ENCODE measurements at regions not wholly inside any gene's neighbourhood (a gene's known extent, or its start where the extent isn't known, plus 50 kb on each side); places are given as distances from the start of the nearest gene placed in this dataset.

DNA sequence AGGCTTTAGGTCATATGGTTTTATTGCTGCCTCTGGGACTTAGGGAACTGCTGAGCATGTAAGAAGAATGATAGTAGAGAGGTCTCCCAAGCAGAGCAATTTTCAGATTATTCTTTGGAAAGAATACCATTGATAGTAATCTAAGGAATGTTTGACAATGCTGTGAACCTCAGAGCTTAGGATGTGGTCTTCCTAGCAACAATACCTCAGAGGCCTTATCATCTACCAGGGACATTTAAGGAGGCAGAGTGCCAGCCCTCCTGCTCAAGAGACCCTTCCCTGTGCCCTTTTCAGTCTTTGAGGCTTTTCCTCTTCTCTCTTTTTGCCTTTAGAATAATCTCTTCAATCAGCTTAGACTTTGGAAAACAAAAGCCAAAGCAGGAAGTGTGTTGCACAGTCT, 272.1 kb downstream of the OXSM start:
- TF ChIP-seq TAF1 (IDR thresholded peaks at IDR 0.05; ENCODE audit: low read depth, low read length) (no peak), POLR2A (IDR thresholded peaks at IDR 0.05; ENCODE audit: low read depth, low read length) (no peak), POLR2AphosphoS5 (IDR thresholded peaks at IDR 0.05; ENCODE audit: low read depth, low read length) (no peak), POU2F2 (IDR thresholded peaks at IDR 0.05; ENCODE audit: low read depth, low read length) (no peak)

Measured in GM12891 (cell line).